ENCODE measurements at regions not wholly inside any gene's neighbourhood (a gene's known extent, or its start where the extent isn't known, plus 50 kb on each side); places are given as distances from the start of the nearest gene placed in this dataset.

- no peak for TF ChIP-seq CTCF (IDR thresholded peaks at IDR 0.05; ENCODE audit: low read depth, low read length)
- TF ChIP-seq EZH2phosphoT487 (IDR thresholded peaks at IDR 0.05; ENCODE audit: low read depth): no peak
Measured at GRCh38 chr2:14348247-14348646, 284.3 kb upstream of the LRATD1 start.

Measured in OCI-LY3 (cell line).